HG02943 (cell line): ENCODE measurements at regions not wholly inside any gene's neighbourhood (a gene's known extent, or its start where the extent isn't known, plus 50 kb on each side); places are given as distances from the start of the nearest gene placed in this dataset.
"Not testable (repeated sequence)": the region's sequence is repeated elsewhere in the genome, so short reads cannot be mapped to it uniquely, and the experiment has no call there.

Experiments
- ATAC-seq: cut with Tn5 transposase; IDR thresholded peaks from one replicate; pipeline ENCODE4 v1.9.1; 2021; ENCODE audit warnings: mild to moderate bottlenecking, low read depth, moderate library complexity; ENCODE audit not compliant: unreplicated experiment

DNA sequence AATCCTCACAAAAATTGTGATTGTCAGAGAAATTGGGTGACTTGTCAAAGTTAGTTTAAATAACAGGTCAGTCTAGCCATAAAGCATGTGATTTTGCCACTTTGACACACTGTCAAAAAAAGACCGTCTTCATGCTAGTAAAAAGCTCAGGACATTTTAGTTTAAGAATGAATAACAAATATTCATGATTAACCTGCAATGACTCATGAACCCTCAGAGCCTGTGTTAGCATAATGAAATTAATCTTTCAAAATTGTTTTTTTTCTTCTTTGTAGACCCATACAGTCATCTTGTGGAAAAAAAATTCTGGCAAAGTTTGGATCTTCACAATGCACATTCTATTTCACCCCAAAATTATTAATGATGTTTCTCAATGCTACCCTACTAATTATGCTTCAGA, 255.2 kb upstream of the POT1 start:
- no peak for ATAC-seq

DNA sequence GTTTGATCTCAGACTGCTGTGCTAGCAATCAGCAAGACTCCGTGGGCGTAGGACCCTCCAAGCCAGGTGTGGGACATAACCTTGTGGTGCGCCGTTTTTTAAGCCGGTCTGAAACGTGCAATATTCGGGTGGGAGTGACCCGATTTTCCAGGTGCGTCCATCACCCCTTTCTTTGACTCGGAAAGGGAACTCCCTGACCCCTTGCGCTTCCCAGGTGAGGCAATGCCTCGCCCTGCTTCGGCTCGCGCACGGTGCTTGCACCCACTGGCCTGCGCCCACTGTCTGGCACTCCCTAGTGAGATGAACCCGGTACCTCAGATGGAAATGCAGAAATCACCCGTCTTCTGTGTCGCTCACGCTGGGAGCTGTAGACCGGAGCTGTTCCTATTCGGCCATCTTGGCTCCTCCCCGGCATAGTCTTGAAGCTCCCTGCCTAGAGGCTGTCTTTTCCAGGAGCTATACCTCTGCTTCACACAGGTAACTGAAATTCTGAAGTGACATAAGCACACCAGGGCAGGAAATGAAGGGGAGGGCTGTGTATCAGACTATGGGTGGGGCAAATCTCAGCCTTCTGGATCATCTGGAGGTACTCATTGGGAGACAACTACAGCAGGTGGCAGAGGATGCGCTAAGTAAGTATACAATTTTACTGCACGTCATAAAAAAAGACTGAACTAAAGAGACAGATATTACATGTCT, 252.1 kb upstream of the POT1 start:
- ATAC-seq: not testable (repeated sequence)

DNA sequence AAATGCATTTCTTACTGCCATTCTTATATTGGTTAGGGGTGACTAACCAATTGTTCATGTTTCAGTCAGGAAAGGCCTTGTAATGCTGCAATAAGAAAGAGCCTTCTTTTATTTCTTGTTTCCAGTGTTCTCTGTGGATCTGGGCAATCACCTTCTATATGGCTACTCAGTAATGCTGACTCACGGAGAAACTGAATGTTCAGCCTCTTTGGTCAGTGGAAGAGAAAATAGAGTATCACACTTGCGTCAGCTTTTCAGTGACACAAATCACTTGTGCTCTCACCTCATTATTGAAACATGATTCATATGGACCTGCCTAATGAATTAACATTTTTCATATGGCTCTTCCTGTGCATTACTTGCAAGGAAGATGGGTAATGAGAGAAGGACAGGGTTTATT, 243.9 kb upstream of the POT1 start:
- no peak for ATAC-seq

DNA sequence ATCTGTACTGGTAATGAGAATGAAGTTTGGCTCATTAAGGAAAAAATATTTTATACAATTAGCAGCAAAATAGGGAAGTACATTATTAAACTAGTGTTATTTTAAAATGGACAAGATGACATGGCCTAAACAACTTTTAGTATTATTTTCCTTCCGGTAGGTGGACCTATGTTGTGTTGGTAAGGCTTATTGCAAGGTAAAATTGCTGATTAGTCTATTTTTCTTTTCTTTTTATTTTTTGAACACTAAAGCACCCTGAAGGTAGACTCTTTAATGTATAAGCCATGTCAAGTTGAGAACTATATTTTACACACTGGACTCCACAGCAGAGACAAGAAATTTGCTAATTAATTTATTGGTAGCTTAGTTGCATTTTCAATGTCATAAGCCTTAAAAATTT, 239.5 kb upstream of the POT1 start:
- ATAC-seq: no peak

DNA sequence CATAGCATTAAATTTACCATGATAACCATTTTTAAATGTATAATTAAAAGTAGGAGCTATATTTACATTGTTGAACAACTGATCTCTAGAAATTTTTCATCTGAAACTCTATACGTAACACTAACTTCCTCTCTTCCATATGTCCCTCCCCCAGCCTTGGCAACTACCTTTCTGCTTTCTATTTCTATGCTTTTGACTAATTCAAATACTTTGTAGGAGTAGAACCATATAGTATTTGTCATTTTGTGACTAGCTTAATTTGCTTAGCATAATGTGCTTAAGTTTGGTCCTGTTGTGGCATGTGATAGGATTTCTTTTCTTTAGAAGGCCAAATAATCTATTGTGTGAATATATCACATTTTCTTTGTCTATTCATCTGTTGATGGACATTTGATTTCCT, 225.3 kb upstream of the POT1 start:
- ATAC-seq: no peak

DNA sequence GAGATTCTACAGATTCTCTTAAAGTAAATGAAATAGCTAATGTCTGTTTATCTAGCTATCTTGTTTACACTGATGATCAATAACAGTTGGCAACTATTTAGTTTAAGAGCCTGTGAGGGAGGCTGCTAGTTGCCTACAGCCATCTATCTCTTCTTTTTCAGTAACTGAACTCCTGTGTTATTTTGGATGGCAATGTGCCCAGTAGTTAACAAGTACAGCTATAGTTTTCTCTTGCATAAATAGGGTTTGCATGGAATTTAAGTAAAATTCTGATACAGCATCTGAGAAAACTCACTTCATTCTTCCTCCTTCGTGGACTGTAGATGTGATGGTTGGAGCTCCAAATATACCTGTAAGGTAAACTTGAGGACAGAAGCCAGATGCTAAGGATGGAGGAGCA, 219.5 kb upstream of the POT1 start:
- ATAC-seq: no peak

DNA sequence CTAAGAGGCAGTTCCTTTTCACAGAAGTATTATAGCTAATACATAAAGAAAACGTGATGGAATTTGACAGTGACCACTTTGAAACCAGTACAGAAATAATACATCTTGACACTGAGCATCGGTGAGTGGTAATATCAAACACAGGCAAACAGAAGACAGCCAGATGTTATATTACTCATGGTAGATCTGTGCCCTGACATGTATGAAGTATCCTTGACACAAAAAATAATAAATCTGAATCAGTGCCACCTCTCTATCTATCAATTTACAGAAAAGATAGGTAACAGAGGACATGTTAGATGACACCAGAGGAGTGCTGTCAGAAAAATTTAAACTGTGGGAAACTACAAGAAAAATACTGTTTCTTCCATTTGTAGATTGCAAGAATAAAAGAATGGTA, 217.4 kb upstream of the POT1 start:
- no peak for ATAC-seq

DNA sequence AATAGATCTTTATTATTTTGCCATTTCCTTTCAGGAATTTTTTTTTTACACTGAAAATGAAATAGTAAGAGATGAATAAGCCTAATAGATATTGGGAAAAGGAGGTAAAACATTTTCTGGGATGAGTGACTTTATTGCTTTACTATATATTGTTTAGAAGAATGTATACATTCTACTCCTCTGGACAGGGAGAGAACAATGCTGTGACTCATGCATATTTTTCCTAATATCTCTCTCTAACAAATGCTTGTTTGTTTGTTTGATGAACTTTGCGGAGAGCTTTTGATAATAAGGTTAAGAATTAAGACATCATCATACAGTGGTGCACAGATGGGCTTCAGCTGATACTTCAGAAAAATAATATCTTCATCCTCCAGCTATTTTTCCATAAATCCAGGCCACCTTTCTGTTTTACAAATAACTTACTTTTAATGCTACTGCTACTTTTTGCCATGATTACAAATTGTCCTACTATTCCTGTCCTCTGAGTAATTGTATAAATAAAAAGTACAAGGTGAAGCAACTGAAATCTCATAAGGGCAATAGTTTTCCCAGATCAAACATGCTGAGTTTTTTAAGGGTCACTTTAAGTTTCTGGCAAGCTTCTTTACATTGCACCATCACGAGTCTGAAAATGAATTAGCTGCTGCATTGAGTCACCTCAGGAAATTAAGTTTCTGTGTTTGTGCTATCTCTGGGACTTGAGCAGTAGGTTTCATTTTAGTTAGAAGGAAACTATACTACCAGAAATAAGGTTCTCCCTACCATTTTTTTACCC, 207.3 kb upstream of the POT1 start:
- no peak for ATAC-seq

DNA sequence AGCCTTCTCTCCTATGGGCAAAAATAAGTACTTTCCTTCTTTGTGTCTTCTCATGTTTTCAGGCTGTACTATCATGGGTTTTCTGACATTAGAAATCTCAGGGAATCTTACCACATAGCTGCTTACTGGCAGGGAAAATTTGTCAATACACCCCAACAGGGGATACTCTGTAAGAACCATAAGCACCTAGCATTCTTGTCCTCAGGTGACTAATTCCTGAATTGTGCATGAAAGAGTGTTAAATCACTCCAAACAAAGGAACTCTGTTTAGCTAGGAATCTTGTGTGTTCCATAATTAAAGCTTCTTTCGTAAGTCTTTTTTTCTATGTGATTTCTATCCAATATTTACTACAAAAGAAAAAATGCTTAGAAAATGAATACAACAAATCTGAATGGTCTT, 206.7 kb upstream of the POT1 start:
- no peak for ATAC-seq

DNA sequence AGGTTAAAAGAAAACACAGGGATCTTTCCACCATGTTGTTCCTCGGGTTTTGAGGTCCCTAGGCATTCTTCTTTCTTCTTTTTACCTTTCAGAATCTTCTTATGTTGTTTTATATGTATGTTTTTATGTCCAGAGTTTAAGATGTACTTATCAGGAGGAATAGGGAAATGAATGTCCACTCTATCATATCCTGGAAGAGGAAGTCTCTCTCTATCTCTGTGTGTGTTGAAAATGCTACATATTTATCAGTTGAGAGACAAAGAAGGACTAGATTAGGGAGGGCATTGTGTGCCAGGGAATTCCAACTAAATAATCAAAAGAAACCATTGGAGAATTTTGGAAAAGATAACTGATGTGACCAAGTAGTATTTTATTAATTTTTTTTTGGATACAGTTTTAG, 200.5 kb upstream of the POT1 start:
- ATAC-seq: no peak

DNA sequence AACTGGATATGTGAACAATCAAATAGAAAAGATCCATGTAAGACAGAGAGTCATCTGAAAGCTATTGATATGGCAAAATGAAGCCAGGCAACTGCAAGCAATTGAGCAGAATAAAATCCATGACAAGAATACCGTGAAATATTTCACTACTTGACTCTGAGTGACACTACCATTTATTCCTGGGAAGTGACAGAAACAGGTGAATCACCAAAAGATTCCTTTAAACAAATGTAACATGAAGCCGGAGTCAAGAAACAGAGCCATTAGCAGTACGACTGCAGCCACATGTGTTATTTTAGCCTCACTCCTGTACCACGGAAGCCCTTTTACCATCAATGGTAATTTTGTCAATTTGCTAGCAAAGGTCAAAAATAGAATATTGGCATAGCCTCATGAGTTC, 197.7 kb upstream of the POT1 start:
- no peak for ATAC-seq

DNA sequence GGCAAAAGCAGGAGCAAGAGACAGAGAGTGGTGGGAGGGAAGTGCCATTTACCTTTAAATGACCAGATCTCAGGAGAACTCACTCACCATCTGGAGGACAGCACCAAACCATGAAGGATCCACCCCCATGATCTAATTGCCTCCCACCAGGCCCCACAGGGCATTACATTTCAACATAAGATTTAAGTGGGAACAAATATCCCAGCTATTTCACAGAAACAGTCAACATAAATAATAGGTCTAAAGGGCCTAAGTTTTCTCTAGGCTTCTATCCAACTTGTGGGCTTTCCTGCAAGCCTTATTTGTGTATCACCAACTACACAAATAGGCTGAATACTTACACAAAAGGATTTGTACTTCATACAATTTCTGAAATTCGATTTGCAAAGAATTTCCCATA, 196.8 kb upstream of the POT1 start:
- no peak for ATAC-seq

DNA sequence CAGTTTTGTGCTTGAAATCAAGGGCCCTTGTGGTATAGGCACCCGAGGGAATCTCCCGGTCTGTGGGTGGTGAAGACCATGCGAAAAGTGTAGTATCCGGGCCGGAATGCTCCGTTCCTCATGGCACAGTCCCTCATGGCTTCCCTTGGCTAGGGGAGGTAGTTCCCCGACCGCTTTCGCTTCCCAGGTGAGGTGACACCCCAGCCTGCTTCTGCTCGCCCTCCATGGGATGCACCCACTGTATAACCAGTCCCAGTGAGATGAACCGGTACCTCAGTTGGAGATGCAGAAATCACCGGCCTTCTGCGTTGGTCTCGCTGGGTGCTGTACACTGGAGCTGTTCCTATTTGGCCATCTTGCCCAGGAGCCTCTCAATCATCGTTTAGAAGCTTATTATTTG, 195.7 kb upstream of the POT1 start:
- ATAC-seq: no peak

DNA sequence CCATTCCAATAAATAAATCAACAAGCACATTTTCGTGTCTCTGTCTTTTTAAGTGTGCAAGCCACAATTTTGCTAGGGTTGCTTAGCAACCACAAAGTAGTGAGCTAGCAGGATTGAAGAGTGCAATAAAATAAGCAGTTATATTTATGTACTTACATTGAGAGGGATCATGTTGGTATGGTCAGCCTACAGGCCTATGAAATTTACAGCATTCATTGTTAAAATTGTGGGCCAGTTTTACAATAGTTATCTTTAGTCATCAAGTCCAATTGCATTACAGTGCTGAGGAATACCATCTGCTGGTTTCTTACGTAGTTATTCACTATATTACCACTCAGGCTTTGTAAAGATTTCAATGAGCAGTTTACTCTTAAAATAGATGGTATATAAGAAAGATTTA, 192.5 kb upstream of the POT1 start:
- no peak for ATAC-seq

DNA sequence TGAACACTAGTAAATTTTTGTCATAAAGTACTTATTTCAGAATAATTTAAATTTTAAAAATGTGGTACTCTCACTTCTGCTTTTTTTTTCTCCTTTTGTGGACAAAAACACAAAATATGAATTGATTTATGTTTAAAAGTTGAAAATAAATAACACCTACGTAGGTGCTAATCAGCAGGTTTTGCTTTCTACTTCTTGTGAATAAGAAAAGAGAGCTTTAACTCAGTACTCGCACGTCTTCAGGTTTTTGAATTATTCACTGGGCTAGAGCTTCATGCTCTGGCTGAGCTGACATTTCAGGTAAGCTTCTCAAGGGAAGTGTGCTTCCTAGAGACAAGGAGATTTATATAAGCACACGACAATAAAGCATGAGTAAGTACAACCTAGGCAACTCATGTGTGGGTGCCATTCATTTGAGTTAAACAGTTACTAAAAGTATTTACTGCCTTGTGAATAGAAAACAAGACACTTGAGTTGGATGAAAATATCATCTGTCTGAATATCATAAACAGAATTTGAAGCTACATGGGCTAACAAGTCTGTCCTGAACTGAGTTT, 190.0 kb upstream of the POT1 start:
- no peak for ATAC-seq

DNA sequence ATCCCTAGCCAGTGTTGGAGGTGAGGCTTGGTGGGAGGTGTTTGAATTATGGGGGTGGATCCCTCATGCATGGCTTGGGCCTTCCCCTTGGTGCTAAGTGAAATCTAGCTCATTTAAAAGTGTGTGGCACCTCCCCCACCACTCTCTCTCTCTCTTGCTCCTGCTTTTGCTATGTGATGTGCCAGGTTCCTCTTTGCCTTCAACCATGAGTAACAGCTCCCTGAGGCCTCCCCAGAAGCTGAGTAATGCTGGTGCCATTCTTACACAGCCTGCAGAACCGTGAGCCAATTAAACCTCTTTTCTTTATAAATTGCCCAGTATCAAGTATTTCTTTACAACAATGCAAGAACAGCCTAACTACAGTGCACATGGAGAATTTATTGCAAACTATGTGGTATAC, 188.8 kb upstream of the POT1 start:
- no peak for ATAC-seq

DNA sequence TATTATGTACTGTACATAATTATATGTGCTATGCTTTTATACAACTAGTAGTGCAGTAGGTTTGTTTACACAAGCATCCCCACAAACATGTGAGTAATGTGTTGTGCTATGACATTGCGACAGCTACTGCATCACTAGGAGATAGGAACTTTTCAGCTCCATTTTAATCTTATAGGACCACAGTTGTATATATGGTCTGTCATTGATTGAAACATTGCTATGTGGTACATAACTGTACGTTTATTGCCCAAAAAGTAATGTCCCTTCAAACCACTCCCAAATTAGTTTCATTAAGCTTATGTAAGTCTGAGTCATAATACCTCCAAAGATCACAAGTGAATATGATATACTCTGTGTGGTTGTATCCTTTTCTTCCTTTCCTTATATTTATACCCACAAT, 183.2 kb upstream of the POT1 start:
- ATAC-seq: no peak

DNA sequence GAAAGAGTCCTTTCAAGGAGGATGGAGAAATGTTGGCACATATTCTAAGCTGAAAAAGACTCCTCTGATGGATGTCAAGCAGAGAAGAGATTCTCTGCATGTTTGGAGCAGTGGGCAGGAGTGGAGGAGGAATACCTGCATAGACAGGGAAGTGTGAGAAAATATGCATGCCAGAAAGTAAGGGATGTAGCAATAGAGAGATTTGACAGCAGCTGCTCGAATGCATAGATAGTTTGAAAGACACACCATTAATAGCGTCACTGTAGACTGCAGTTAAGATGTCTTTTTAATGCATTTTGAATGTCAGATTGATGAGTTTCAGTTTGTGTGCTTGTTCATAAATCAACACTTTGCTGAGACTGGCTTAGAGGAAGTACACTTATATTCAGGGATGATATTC, 169.9 kb upstream of the POT1 start:
- no peak for ATAC-seq

DNA sequence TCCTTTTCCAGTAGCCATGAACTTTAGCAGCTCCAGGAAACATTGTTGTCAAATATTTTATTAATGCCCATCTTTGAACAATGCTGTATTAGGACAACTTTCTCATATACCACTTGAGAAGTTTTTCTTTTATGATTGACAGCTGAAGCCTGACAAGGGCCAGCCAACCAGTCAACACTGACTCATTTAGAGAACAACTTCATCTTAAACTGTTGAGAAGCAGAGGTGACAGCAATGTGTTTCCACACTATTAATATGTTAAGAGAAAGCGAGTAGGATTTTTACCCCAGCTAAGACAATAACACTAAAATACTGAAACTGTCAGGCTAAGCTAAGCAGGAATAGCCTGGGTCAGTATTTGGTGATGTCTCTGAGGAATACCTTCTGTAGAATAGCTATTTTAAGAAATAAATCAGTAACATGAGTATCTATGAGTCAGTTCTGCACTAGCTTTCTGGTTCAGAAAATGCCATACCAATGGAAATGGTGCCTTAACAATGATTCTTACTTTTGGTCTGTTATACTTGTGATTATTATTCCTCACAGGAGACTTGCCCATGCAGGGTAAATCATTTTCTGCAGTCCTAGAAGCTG, 168.8 kb upstream of the POT1 start:
- no peak for ATAC-seq

DNA sequence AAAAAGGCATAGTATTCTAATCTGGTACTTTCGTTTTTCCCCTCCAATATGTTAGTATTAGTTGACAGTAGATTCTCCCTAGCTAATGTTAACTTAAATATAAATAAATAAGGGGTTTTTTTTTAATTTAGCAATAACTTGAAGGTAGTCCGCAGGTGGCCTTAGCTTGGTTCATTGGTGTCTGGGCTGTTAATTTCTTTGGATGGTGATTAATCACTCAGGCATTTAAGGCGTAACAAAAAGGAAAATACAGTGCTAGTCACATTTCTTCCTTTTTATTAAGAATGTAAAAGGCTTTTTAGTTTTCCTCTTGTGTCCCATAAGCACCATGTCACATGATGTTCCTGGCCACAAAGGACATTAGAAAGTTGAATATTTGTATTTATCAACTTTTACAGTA, 161.0 kb upstream of the POT1 start:
- ATAC-seq: no peak

DNA sequence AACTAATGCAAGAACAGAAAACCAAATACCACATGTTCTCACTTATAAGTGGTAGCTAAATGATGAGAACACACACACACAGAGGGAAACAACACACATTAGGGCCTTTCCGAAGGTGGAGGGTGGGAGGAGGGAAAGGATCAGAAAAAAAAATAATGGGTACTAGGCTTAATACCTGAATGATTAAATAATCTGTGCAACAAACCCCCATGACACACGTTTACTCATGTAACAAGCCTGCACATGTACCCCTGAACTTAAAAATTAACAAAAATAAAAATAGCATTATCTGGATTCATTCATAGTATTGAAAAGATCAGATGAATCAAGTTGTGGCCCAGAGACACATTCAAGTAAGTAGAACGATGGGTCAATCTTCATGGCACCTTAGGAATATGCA, 159.5 kb upstream of the POT1 start:
- ATAC-seq: no peak

DNA sequence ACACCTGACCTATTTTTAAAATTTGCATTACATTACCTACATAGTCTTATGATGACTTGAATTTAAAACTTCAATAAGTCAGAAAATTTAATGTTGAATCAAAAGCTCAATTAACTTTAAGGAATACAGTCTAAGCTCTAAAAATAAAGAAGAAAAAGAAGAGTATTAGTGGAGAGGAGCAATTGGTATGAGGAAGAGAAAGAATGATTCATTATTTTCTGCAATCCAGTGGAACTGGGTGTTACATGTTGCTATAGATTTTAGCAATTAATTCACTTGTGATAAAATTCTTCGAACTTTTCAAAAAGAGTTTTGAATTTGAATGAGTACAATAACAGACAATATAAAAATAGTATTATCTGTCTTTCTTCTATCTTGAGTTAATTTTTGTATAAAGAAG, 158.9 kb upstream of the POT1 start:
- ATAC-seq: no peak
